AG09309 (cell line): ENCODE measurements at regions not wholly inside any gene's neighbourhood (a gene's known extent, or its start where the extent isn't known, plus 50 kb on each side); places are given as distances from the start of the nearest gene placed in this dataset.

Experiments used
- DNase-seq: peaks from one replicate; pipeline ENCODE4 v3.0.0-alpha.2; 2010; ENCODE audit warnings: low read depth
- H3K4me3 ChIP-seq: 2 replicates; pipeline ENCODE4 v1.5.1; 2011; ENCODE audit warnings: mild to moderate bottlenecking, low read depth, low read length, moderate library complexity; ENCODE audit not compliant: control insufficient read depth
- CTCF ChIP-seq: IDR thresholded peaks from 2 replicates; pipeline ENCODE4 v1.5.1; 2011; ENCODE audit warnings: mild to moderate bottlenecking, low read depth, low read length, inconsistent platforms; ENCODE audit not compliant: insufficient read depth, control insufficient read depth; ENCODE audit errors: missing control alignments

- no peak for DNase-seq
- no peak for TF ChIP-seq CTCF
These were observed 314.0 kb upstream of the SEMA3A start for GRCh38 chr7:84508606-84509005.

GRCh38 chr7:84507529-84507928, 312.9 kb upstream of the SEMA3A start:
- no peak for DNase-seq
- H3K4me3 ChIP-seq: no peak overlapping the region
- TF ChIP-seq CTCF: no peak

More at GRCh38 chr7:84508606-84509005, 314.0 kb upstream of the SEMA3A start:
- H3K4me3 ChIP-seq: no peak overlapping the region

- no peak overlapping the region for H3K4me3 ChIP-seq
- no peak for TF ChIP-seq CTCF
- DNase-seq: no peak
These were observed 311.6 kb upstream of the SEMA3A start for GRCh38 chr7:84506151-84506550.

GRCh38 chr7:84502239-84502638, 307.6 kb upstream of the SEMA3A start:
- no peak for TF ChIP-seq CTCF

GRCh38 chr7:84497873-84498272, 303.3 kb upstream of the SEMA3A start:
- H3K4me3 ChIP-seq: no peak overlapping the region
- no peak for TF ChIP-seq CTCF
- DNase-seq: no peak

More at GRCh38 chr7:84502239-84502638, 307.6 kb upstream of the SEMA3A start:
- H3K4me3 ChIP-seq: no peak overlapping the region
- no peak for DNase-seq

GRCh38 chr7:84495128-84495527, 300.5 kb upstream of the SEMA3A start:
- no peak overlapping the region for H3K4me3 ChIP-seq
- no peak for DNase-seq
- TF ChIP-seq CTCF: no peak

- DNase-seq: peak; percentile 55
- no peak overlapping the region for H3K4me3 ChIP-seq
- TF ChIP-seq CTCF: no peak
These were observed 297.8 kb upstream of the SEMA3A start for GRCh38 chr7:84492098-84493034.
